ENCODE measurements at regions not wholly inside any gene's neighbourhood (a gene's known extent, or its start where the extent isn't known, plus 50 kb on each side); places are given as distances from the start of the nearest gene placed in this dataset.
A peak's percentile ranks its signal among the peaks of the same experiment; 100 is the strongest.

- Histone ChIP-seq H3K9ac (ENCODE audit: insufficient read depth in 1 of 2, low read depth in 2 of 2, low read length in 2 of 2) (no peak overlapping the region), H3K9me1 (ENCODE audit: control insufficient read depth, insufficient read depth, low read length) (no peaks in the 10 kb centered on the region), H4K20me1 (replicated peaks; ENCODE audit: control insufficient read depth, insufficient read depth, low read length) (no peaks in the 10 kb centered on the region), H3K9me3 (replicated peaks; ENCODE audit: control insufficient read depth, insufficient read depth, low read depth, low read length) (peaks cover 2% of the 10 kb centered on the region; the same call in 1 of the 2 replicates), H2AFZ (ENCODE audit: low read depth, low read length) (no peak overlapping the region), H3K27me3 (ENCODE audit: control insufficient read depth in 2 of 2, insufficient read depth in 2 of 2, low read length in 2 of 2) (no peaks in the 10 kb centered on the region), H3K4me1 (replicated peaks in 1 of 2; ENCODE audit: control insufficient read depth in 2 of 2, insufficient read depth in 2 of 2, low read length in 2 of 2) (no peaks in the 10 kb centered on the region), H3K27ac (ENCODE audit: extremely low read depth, low read depth, low read length) (no peak overlapping the region), H3K4me3 (no peak overlapping the region), H3K79me2 (ENCODE audit: control insufficient read depth, insufficient read depth, low read length) (no peaks in the 10 kb centered on the region), H3K36me3 (ENCODE audit: control insufficient read depth, insufficient read depth, low read length) (no peaks in the 10 kb centered on the region), H3K4me2 (ENCODE audit: insufficient read depth, low read length) (no peak overlapping the region)
- ATAC-seq: no peak
- POLR2A ChIA-PET: no interaction called here
- no peak for TF ChIP-seq NFIC (IDR thresholded peaks at IDR 0.05)
- TF ChIP-seq TFE3 (CRISPR knock-in tag; IDR thresholded peaks at IDR 0.05): peak; percentile 59; the same call in 1 of the 2 replicates
- in situ Hi-C loops (cut with MboI): no loop called here
- DNase-seq (ENCODE audit: extremely low read depth in 1 of 4, low spot score in 3 of 4): no peak
- no peak for FAIRE-seq
- intact Hi-C loops (cut with micrococcal nuclease): no loop called here
- no TSS peak for BruUV-seq (replicated peaks)
- CTCF ChIA-PET (ENCODE audit: low intra/inter-chr PET ratio): no interaction called here
These were observed 108.8 kb upstream of the CRBN start for GRCh38 chr3:3288255-3288654.

- H3K9me1 ChIP-seq (ENCODE audit: control insufficient read depth, insufficient read depth, low read length): no peaks in the 10 kb centered on the region
- no peaks in the 10 kb centered on the region for H4K20me1 ChIP-seq (replicated peaks; ENCODE audit: control insufficient read depth, insufficient read depth, low read length)
- BruUV-seq (replicated peaks): no TSS peak
- FAIRE-seq (no peak), DNase-seq (ENCODE audit: extremely low read depth in 1 of 4, low spot score in 3 of 4) (peak in 1 of 4 experiments; percentile 19), ATAC-seq (no peak)
- no peaks in the 10 kb centered on the region for H3K4me1 ChIP-seq (replicated peaks in 1 of 2; ENCODE audit: control insufficient read depth in 2 of 2, insufficient read depth in 2 of 2, low read length in 2 of 2)
- peaks cover 2% of the 10 kb centered on the region; the same call in 1 of the 2 replicates for H3K9me3 ChIP-seq (replicated peaks; ENCODE audit: control insufficient read depth, insufficient read depth, low read depth, low read length)
- WGBS (ENCODE audit: insufficient coverage, low coverage, missing lambda C conversion rate): 0% methylated on average over 2 of the region's 2 CpGs
- in situ Hi-C loops (cut with MboI): no loop called here
- no peak overlapping the region for H2AFZ ChIP-seq (ENCODE audit: low read depth, low read length)
- no peak overlapping the region for H3K4me3 ChIP-seq
- H3K79me2 ChIP-seq (ENCODE audit: control insufficient read depth, insufficient read depth, low read length): no peaks in the 10 kb centered on the region
- no peak overlapping the region for H3K9ac ChIP-seq (ENCODE audit: insufficient read depth in 1 of 2, low read depth in 2 of 2, low read length in 2 of 2)
- H3K4me2 ChIP-seq (ENCODE audit: insufficient read depth, low read length): no peak overlapping the region
- no peaks in the 10 kb centered on the region for H3K27me3 ChIP-seq (ENCODE audit: control insufficient read depth in 2 of 2, insufficient read depth in 2 of 2, low read length in 2 of 2)
- intact Hi-C loops (cut with micrococcal nuclease): no loop called here
- TF ChIP-seq SRSF9 (IDR thresholded peaks at IDR 0.05; ENCODE audit: borderline replicate concordance, low read depth, low read length): no peak
- ChIA-PET CTCF (ENCODE audit: low intra/inter-chr PET ratio) (no interaction called here), POLR2A (no interaction called here)
- no peaks in the 10 kb centered on the region for H3K36me3 ChIP-seq (ENCODE audit: control insufficient read depth, insufficient read depth, low read length)
- no peak overlapping the region for H3K27ac ChIP-seq (ENCODE audit: extremely low read depth, low read depth, low read length)
These were observed 106.5 kb upstream of the CRBN start for GRCh38 chr3:3286014-3286413.

Measured in K562 (cell line).